Effector CD8-positive, alpha-beta T cell (primary cell): ENCODE measurements at regions not wholly inside any gene's neighbourhood (a gene's known extent, or its start where the extent isn't known, plus 50 kb on each side); places are given as distances from the start of the nearest gene placed in this dataset.

Source experiments
- DNase-seq: peaks from one replicate; lab custom pipeline; 2025; lab: John Stamatoyannopoulos, UW

- DNase-seq: no peak
Observed at GRCh38 chr1:201610858-201611257, 71.9 kb downstream of the NAV1 start.

GRCh38 chr1:201612645-201613044, 73.7 kb downstream of the NAV1 start:
- no peak for DNase-seq

GRCh38 chr1:201614262-201615015, 75.5 kb downstream of the NAV1 start:
- no peak for DNase-seq

GRCh38 chr1:201617157-201617556, 78.2 kb downstream of the NAV1 start:
- DNase-seq: no peak

GRCh38 chr1:201618389-201618788, 79.5 kb downstream of the NAV1 start:
- no peak for DNase-seq

- DNase-seq: no peak
Observed at GRCh38 chr1:201618905-201619304, 80.0 kb downstream of the NAV1 start.

- no peak for DNase-seq
Observed at GRCh38 chr1:201619513-201619912, 80.6 kb downstream of the NAV1 start.

- DNase-seq: no peak
Observed at GRCh38 chr1:201622353-201622752, 83.4 kb downstream of the NAV1 start.

- DNase-seq: no peak
Observed at GRCh38 chr1:201622824-201623223, 83.9 kb downstream of the NAV1 start.

- DNase-seq: no peak
Observed at GRCh38 chr1:201624741-201625225, 85.9 kb downstream of the NAV1 start.

- DNase-seq: no peak
Observed at GRCh38 chr1:201625226-201625761, 86.4 kb downstream of the NAV1 start.

GRCh38 chr1:201625851-201626251, 86.9 kb downstream of the NAV1 start:
- DNase-seq: no peak

GRCh38 chr1:201626629-201627275, 87.8 kb downstream of the NAV1 start:
- no peak for DNase-seq

- no peak for DNase-seq
Observed at GRCh38 chr1:201628490-201628889, 89.6 kb downstream of the NAV1 start.

- no peak for DNase-seq
Observed at GRCh38 chr1:201630582-201630981, 91.7 kb downstream of the NAV1 start.

GRCh38 chr1:201631037-201631436, 92.1 kb downstream of the NAV1 start:
- no peak for DNase-seq

GRCh38 chr1:201632364-201632952, 93.5 kb downstream of the NAV1 start:
- DNase-seq: no peak

- DNase-seq: no peak
Observed at GRCh38 chr1:201633297-201633696, 94.4 kb downstream of the NAV1 start.

GRCh38 chr1:201633811-201634210, 94.9 kb downstream of the NAV1 start:
- DNase-seq: no peak

- no peak for DNase-seq
Observed at GRCh38 chr1:201634261-201634660, 95.3 kb downstream of the NAV1 start.

- no peak for DNase-seq
Observed at GRCh38 chr1:201636097-201636496, 97.2 kb downstream of the NAV1 start.

- no peak for DNase-seq
Observed at GRCh38 chr1:201636510-201636971, 97.6 kb downstream of the NAV1 start.
